ENCODE measurements at regions not wholly inside any gene's neighbourhood (a gene's known extent, or its start where the extent isn't known, plus 50 kb on each side); places are given as distances from the start of the nearest gene placed in this dataset.

DNA sequence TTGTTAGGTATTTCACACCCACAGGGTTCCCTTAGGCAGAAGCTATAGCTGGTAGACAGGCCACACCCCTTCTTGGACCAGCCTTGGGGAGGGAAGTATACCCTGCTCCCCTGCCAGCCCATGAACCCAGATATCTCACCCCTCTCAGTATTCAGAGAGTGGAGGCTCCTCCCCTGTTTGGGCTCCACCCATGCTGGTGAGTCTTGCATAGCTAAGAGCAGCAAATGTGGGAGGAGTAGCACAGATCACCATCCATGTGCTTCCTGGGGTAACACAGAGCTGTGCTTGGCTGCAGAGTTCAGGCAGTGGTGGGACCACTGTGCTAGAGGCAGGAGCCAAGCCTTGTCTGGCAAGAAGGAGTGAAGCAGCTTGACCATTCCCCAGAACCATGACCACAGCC, 427.2 kb downstream of the ZIC1 start:
- no peaks in the 10 kb centered on the region for H3F3A ChIP-seq (ENCODE audit: insufficient read depth)
- H3K27me3 ChIP-seq (ENCODE audit: low read length), result no peaks in the 10 kb centered on the region
- H3K27ac ChIP-seq (ENCODE audit: low read depth, low read length), result no peak overlapping the region
- no peak overlapping the region for H2AFZ ChIP-seq (ENCODE audit: low read depth, low read length, severe bottlenecking)
- H3K36me3 ChIP-seq (ENCODE audit: low read length), result no peaks in the 10 kb centered on the region
- TF ChIP-seq, protein P1, sequence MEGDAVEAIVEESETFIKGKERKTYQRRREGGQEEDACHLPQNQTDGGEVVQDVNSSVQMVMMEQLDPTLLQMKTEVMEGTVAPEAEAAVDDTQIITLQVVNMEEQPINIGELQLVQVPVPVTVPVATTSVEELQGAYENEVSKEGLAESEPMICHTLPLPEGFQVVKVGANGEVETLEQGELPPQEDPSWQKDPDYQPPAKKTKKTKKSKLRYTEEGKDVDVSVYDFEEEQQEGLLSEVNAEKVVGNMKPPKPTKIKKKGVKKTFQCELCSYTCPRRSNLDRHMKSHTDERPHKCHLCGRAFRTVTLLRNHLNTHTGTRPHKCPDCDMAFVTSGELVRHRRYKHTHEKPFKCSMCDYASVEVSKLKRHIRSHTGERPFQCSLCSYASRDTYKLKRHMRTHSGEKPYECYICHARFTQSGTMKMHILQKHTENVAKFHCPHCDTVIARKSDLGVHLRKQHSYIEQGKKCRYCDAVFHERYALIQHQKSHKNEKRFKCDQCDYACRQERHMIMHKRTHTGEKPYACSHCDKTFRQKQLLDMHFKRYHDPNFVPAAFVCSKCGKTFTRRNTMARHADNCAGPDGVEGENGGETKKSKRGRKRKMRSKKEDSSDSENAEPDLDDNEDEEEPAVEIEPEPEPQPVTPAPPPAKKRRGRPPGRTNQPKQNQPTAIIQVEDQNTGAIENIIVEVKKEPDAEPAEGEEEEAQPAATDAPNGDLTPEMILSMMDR (IDR thresholded peaks at IDR 0.05; ENCODE audit: insufficient read depth, low read length, poor library complexity, severe bottlenecking), result no peak
- no peak for TF ChIP-seq EZH2phosphoT487 (conservative IDR thresholded peaks at IDR 0.05; ENCODE audit: low read length)
- H3K9me3 ChIP-seq (ENCODE audit: insufficient read depth, low read length), result no peaks in the 10 kb centered on the region
- H3K9ac ChIP-seq (ENCODE audit: low read length), result no peak overlapping the region
- no peak overlapping the region for H3K4me3 ChIP-seq (ENCODE audit: insufficient read depth, low read length, poor library complexity, severe bottlenecking)
- no peaks in the 10 kb centered on the region for H3K79me2 ChIP-seq (ENCODE audit: insufficient read depth, low read length)
- no peaks in the 10 kb centered on the region for H4K20me1 ChIP-seq (ENCODE audit: low read depth, low read length)
- H3K9me2 ChIP-seq (replicated peaks; ENCODE audit: insufficient read depth, low read length), result no peaks in the 10 kb centered on the region
- no peak overlapping the region for H3K4me2 ChIP-seq (ENCODE audit: low read depth, low read length, poor library complexity, severe bottlenecking)

DNA sequence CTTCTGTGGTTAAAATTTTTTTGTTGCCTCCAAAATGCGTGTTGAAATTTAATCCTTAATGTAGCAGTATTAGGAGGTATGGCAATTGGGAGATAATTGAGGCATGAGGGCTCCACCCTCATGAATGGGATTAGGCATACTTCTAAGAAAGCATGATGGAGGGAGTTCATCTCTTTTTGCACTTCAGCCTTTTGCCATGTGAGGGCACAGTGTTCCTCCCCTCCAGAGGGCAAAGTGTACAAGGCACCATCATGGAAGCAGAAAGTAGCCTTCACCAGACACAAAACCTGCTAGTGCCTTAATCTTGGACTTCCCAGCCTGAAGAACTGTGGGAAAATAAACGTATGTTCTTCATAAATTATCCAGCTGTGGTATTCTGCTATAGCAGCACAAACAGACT, 429.5 kb downstream of the ZIC1 start:
- Histone ChIP-seq H3K79me2 (ENCODE audit: insufficient read depth, low read length) (no peaks in the 10 kb centered on the region), H3K27ac (ENCODE audit: low read depth, low read length) (no peak overlapping the region), H3K9ac (ENCODE audit: low read length) (no peak overlapping the region), H3K36me3 (ENCODE audit: low read length) (no peaks in the 10 kb centered on the region), H2AFZ (ENCODE audit: low read depth, low read length, severe bottlenecking) (no peak overlapping the region), H3K9me2 (replicated peaks; ENCODE audit: insufficient read depth, low read length) (no peaks in the 10 kb centered on the region), H3K4me3 (ENCODE audit: insufficient read depth, low read length, poor library complexity, severe bottlenecking) (no peak overlapping the region), H4K20me1 (ENCODE audit: low read depth, low read length) (no peaks in the 10 kb centered on the region), H3K27me3 (ENCODE audit: low read length) (no peaks in the 10 kb centered on the region), H3F3A (ENCODE audit: insufficient read depth) (no peaks in the 10 kb centered on the region), H3K9me3 (ENCODE audit: insufficient read depth, low read length) (no peaks in the 10 kb centered on the region), H3K4me2 (ENCODE audit: low read depth, low read length, poor library complexity, severe bottlenecking) (no peak overlapping the region)
- no peak for TF ChIP-seq EZH2phosphoT487 (conservative IDR thresholded peaks at IDR 0.05; ENCODE audit: low read length)

DNA sequence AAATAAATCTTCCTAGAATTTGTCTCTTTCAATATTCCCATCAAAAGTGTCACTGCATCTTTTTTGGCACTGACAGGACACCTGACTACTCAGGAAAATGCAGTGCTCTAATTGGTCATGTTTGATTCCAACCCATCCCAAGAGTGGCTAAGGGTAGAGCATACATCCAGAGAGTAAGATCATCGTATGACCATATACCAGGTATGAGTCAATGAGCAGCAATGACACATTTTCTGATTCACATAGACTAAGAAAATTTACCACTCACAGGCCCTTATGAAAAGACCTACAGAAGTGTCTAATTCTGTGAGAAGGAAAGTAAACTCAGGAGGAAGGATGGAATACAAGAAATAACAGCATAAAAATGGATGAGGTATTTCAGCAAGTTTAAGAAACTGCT, 434.2 kb downstream of the ZIC1 start:
- H3K27ac ChIP-seq (ENCODE audit: low read depth, low read length), result no peak overlapping the region
- no peak overlapping the region for H3K9ac ChIP-seq (ENCODE audit: low read length)
- no peaks in the 10 kb centered on the region for H3F3A ChIP-seq (ENCODE audit: insufficient read depth)
- no peak overlapping the region for H3K4me3 ChIP-seq (ENCODE audit: insufficient read depth, low read length, poor library complexity, severe bottlenecking)
- H3K27me3 ChIP-seq (ENCODE audit: low read length), result no peaks in the 10 kb centered on the region
- no peaks in the 10 kb centered on the region for H3K79me2 ChIP-seq (ENCODE audit: insufficient read depth, low read length)
- no peaks in the 10 kb centered on the region for H3K9me3 ChIP-seq (ENCODE audit: insufficient read depth, low read length)
- H3K9me2 ChIP-seq (replicated peaks; ENCODE audit: insufficient read depth, low read length), result no peaks in the 10 kb centered on the region; the same call in 1 of the 2 replicates
- H2AFZ ChIP-seq (ENCODE audit: low read depth, low read length, severe bottlenecking), result no peak overlapping the region
- no peak overlapping the region for H3K4me2 ChIP-seq (ENCODE audit: low read depth, low read length, poor library complexity, severe bottlenecking)
- TF ChIP-seq EZH2phosphoT487 (conservative IDR thresholded peaks at IDR 0.05; ENCODE audit: low read length), result no peak
- TF ChIP-seq, protein P1 (IDR thresholded peaks at IDR 0.05; ENCODE audit: insufficient read depth, low read length, poor library complexity, severe bottlenecking), result no peak
- H3K36me3 ChIP-seq (ENCODE audit: low read length), result no peaks in the 10 kb centered on the region
- no peaks in the 10 kb centered on the region for H4K20me1 ChIP-seq (ENCODE audit: low read depth, low read length)

DNA sequence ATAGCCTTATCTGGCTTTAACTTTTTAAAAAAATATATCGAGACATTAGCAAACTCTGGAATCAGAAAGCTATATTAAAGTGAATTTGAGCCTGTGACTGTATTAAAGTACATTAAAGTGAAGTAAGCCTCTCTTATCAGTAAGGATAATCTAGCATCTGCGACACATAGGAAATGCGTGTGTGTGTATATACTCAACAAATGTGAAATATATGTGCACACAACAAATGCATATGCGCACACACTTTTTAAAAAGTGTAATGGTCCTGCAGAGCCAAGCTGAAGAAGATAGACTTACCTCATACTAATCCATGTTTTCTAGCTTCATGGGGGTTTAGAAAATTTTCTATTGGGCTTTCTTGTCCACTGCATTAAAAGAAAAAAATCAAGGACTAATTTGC, 437.1 kb downstream of the ZIC1 start:
- no peak overlapping the region for H3K9ac ChIP-seq (ENCODE audit: low read length)
- H3K79me2 ChIP-seq (ENCODE audit: insufficient read depth, low read length), result no peaks in the 10 kb centered on the region
- no peaks in the 10 kb centered on the region for H4K20me1 ChIP-seq (ENCODE audit: low read depth, low read length)
- H3F3A ChIP-seq (ENCODE audit: insufficient read depth), result no peaks in the 10 kb centered on the region
- H3K9me3 ChIP-seq (ENCODE audit: insufficient read depth, low read length), result no peaks in the 10 kb centered on the region
- no peaks in the 10 kb centered on the region for H3K27me3 ChIP-seq (ENCODE audit: low read length)
- TF ChIP-seq, protein P1 (IDR thresholded peaks at IDR 0.05; ENCODE audit: insufficient read depth, low read length, poor library complexity, severe bottlenecking), result no peak
- TF ChIP-seq EZH2phosphoT487 (conservative IDR thresholded peaks at IDR 0.05; ENCODE audit: low read length), result no peak
- H3K9me2 ChIP-seq (replicated peaks; ENCODE audit: insufficient read depth, low read length), result no peaks in the 10 kb centered on the region; the same call in none of the 2 replicates
- no peak overlapping the region for H3K27ac ChIP-seq (ENCODE audit: low read depth, low read length)
- no peak overlapping the region for H3K4me3 ChIP-seq (ENCODE audit: insufficient read depth, low read length, poor library complexity, severe bottlenecking)
- no peaks in the 10 kb centered on the region for H3K36me3 ChIP-seq (ENCODE audit: low read length)
- H2AFZ ChIP-seq (ENCODE audit: low read depth, low read length, severe bottlenecking), result no peak overlapping the region
- H3K4me2 ChIP-seq (ENCODE audit: low read depth, low read length, poor library complexity, severe bottlenecking), result no peak overlapping the region
